Caco-2 (cell line): ENCODE measurements at regions not wholly inside any gene's neighbourhood (a gene's known extent, or its start where the extent isn't known, plus 50 kb on each side); places are given as distances from the start of the nearest gene placed in this dataset.
"Not testable (repeated sequence)": the region's sequence is repeated elsewhere in the genome, so short reads cannot be mapped to it uniquely, and the experiment has no call there.

Experiments
- BruUV-seq: library from RNA; stranded (reverse); fragments of 400-500 nt; replicated peaks from 2 replicates; lab custom pipeline; 2021; lab: Mats Ljungman, UMichigan
- CTCF ChIA-PET: fragments of 300-600 bp; sonication (Branson Sonifier 250); formaldehyde crosslinking; loops from one replicate; lab custom pipeline; 2022; ENCODE audit warnings: antibody characterized with exemption; lab: Charles Lee
- POLR2A ChIA-PET: fragments of 300-600 bp; sonication (Branson Sonifier 250); formaldehyde crosslinking; loops from one replicate; lab custom pipeline; 2022; ENCODE audit warnings: antibody characterized with exemption; lab: Charles Lee
- DNase-seq, 2 experiments: peaks; one replicate each; pipeline versions ENCODE4 v3.0.0 to v3.0.0-alpha.2; 2020 to 2022
- H3K27me3 ChIP-seq: replicated peaks from 2 replicates; pipeline ENCODE4 v1.6.0; 2011; ENCODE audit warnings: low read length; ENCODE audit not compliant: control insufficient read depth, insufficient read depth
- H3K36me3 ChIP-seq: 2 replicates; pipeline ENCODE4 v1.5.1; 2011; ENCODE audit warnings: low read length; ENCODE audit not compliant: control insufficient read depth, insufficient read depth
- H3K4me1 ChIP-seq: fragments of 250-450 bp; sonication (Bioruptor Pico); 2 replicates; pipeline ENCODE4 v1.5.1; 2020; ENCODE audit warnings: mild to moderate bottlenecking
- H3K4me3 ChIP-seq: 2 replicates; pipeline ENCODE4 v1.5.1; 2011; ENCODE audit warnings: low read depth, mild to moderate bottlenecking, control low read depth, low read length
- H3K9me3 ChIP-seq: fragments of 250-450 bp; sonication (Bioruptor Pico); 2 replicates; pipeline ENCODE4 v1.5.1; 2020; ENCODE audit warnings: mild to moderate bottlenecking, moderate library complexity
- H3K27ac Mint-ChIP-seq: one replicate; pipeline ENCODE4 v1.8.0; 2022; ENCODE audit warnings: mixed read lengths; ENCODE audit not compliant: unreplicated experiment
- H3K27me3 Mint-ChIP-seq: one replicate; pipeline ENCODE4 v1.8.0; 2022; ENCODE audit warnings: mixed read lengths; ENCODE audit not compliant: insufficient read depth, unreplicated experiment
- H3K36me3 Mint-ChIP-seq: one replicate; pipeline ENCODE4 v1.8.0; 2022; ENCODE audit warnings: mild to moderate bottlenecking, mixed read lengths; ENCODE audit not compliant: insufficient read depth, unreplicated experiment
- H3K4me1 Mint-ChIP-seq: one replicate; pipeline ENCODE4 v1.8.0; 2022; ENCODE audit warnings: low read depth, mixed read lengths; ENCODE audit not compliant: unreplicated experiment
- H3K4me3 Mint-ChIP-seq: one replicate; pipeline ENCODE4 v1.8.0; 2022; ENCODE audit warnings: mild to moderate bottlenecking, moderate library complexity, mixed read lengths; ENCODE audit not compliant: unreplicated experiment
- H3K9me3 Mint-ChIP-seq: one replicate; pipeline ENCODE4 v1.8.0; 2022; ENCODE audit warnings: mixed read lengths; ENCODE audit not compliant: unreplicated experiment
- CTCF ChIP-seq, 2 experiments: fragments of 200-600 bp in 1 of 2; IDR thresholded peaks; 1 replicate in 1 of 2; 2 replicates in 1 of 2; pipeline versions ENCODE4 v1.5.1 to v1.8.0; 2011 to 2022; ENCODE audit warnings: antibody characterized with exemption in 1 of 2, control low read depth in 1 of 2, inconsistent platforms in 1 of 2, low read depth in 1 of 2, low read length in 1 of 2, mild to moderate bottlenecking in 1 of 2, moderate library complexity in 1 of 2; ENCODE audit not compliant: insufficient read depth in 1 of 2, severe bottlenecking in 1 of 2, unreplicated experiment in 1 of 2
- intact Hi-C: fragments of 100-400 bp; cut with micrococcal nuclease; formaldehyde crosslinking; loops from one replicate; pipeline ENCODE4 v1.10.0; 2022; ENCODE audit not compliant: unreplicated experiment

DNA sequence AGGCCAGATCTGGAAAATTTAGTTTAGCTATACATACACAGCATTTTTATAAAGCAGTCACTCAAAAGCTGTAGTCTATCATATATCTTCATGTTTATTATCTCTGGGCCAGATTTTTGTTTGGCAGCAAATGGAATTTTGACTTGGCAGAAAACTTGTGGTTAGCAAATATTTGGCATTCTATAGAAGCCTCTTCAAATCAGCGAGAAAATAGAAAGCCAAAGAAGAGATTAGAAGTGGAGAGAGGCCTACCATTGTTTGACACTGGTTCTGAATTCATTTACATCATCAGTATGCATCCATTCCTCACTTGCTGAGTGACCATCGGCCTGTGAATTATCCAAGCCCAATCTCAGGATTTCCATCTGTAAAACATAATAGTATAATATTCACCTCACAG lies 1077.6 kb downstream of the GALC start:
- H3K27me3 ChIP-seq = no peaks in the 10 kb centered on the region
- no peaks in the 10 kb centered on the region for H3K36me3 ChIP-seq
- no peak overlapping the region for H3K4me3 ChIP-seq
- Mint-ChIP-seq H3K27me3 (peaks cover 6% of the 10 kb centered on the region), H3K4me3 (no peak overlapping the region), H3K4me1 (no peaks in the 10 kb centered on the region), H3K36me3 (no peaks in the 10 kb centered on the region), H3K27ac (no peak overlapping the region), H3K9me3 (no peaks in the 10 kb centered on the region)
- ChIA-PET POLR2A (no interaction called here), CTCF (no interaction called here)
- TF ChIP-seq CTCF (IDR thresholded peaks at IDR 0.05; ENCODE audit: insufficient read depth in 1 of 2, low read depth in 1 of 2, low read length in 1 of 2, severe bottlenecking in 1 of 2, unreplicated experiment in 1 of 2) = no peak
- no peaks in the 10 kb centered on the region for H3K9me3 ChIP-seq
- no TSS peak for BruUV-seq
- DNase-seq = no peak
- intact Hi-C loops = no loop called here
- no peaks in the 10 kb centered on the region for H3K4me1 ChIP-seq

DNA sequence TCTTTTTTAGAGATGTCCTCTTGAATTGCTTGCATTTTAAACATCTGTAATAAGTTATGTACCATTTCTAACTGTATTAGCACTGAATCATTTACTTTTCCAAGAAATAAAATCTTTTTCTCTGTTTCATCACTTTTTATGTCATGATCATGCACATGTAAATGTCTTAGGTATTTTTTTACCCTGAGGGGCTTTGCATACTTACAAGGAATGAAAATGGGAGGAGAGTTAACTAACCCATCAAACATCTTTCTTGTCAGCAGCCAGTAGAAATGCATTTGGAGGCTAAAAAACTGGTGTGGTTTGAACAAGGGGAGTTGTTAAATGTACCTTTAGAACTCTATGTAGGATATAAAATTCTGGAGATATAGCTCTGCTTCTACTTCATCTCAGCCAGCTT lies 1080.3 kb downstream of the GALC start:
- Mint-ChIP-seq H3K9me3 (no peaks in the 10 kb centered on the region), H3K4me1 (no peaks in the 10 kb centered on the region), H3K4me3 (no peak overlapping the region), H3K27ac (no peak overlapping the region), H3K27me3 (peaks cover 7% of the 10 kb centered on the region), H3K36me3 (no peaks in the 10 kb centered on the region)
- Histone ChIP-seq H3K9me3 (no peaks in the 10 kb centered on the region), H3K36me3 (no peaks in the 10 kb centered on the region), H3K4me1 (no peaks in the 10 kb centered on the region), H3K4me3 (no peak overlapping the region), H3K27me3 (no peaks in the 10 kb centered on the region)
- no TSS peak for BruUV-seq
- DNase-seq = no peak
- CTCF ChIA-PET = no interaction called here
- intact Hi-C loops = no loop called here
- TF ChIP-seq CTCF (IDR thresholded peaks at IDR 0.05; ENCODE audit: insufficient read depth in 1 of 2, low read depth in 1 of 2, low read length in 1 of 2, severe bottlenecking in 1 of 2, unreplicated experiment in 1 of 2) = no peak
- POLR2A ChIA-PET = no interaction called here

DNA sequence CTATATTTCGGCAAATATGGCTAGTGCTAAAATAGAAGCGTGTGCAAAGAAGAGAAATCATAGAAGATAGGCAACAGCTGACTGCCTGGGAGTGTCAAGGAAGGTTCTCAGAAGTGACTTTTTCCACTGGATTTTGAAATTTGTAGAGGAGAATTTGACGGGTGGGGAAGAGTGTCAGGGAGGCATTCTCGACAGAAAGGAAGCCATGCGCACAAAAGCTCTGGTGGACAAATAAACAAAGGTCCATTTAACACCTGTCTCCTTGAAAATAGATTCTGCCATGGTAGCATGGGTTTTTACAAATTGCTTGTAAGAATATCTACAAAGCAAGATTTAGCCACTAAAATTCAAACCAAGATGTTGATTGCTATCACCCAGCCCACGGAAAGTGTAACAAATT lies 1081.5 kb downstream of the GALC start:
- intact Hi-C loops = no loop called here

DNA sequence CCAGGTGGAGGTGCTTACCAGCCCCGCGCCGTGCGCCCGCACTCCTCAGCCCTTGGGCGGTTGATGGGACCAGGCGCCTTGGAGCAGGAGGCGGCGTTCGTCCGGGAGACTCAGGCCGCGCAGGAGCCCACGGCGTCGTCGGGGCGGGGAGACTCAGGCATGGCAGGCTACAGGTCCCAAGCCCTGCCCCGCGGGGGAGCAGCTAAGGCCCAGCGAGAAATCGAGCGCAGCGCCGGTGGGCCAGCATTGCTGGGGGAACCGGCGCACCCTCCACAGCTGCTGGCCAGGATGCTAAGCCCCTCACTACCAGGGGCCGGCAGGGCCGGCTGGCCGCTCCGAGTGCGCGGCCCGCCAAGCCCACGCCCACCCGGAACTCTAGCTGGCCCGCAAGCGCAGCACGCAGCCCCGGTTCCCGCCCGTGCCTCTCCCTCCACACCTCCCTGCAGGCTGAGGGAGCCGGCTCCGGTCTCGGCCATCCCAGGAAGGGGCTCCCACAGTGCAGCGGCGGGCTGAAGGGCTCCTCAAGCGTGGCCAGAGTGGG lies 1087.5 kb downstream of the GALC start:
- H3K36me3 ChIP-seq, H3K4me3 ChIP-seq, BruUV-seq, CTCF ChIA-PET, DNase-seq, H3K36me3 Mint-ChIP-seq, H3K27ac Mint-ChIP-seq, H3K27me3 ChIP-seq, H3K4me1 Mint-ChIP-seq, H3K27me3 Mint-ChIP-seq, H3K9me3 ChIP-seq, H3K4me3 Mint-ChIP-seq, POLR2A ChIA-PET, H3K9me3 Mint-ChIP-seq, H3K4me1 ChIP-seq: not testable (repeated sequence)
- intact Hi-C loops = loop anchor here (10.0 kb wide), 1 partner anchor 251 kb away; no protein-coding TSS in a partner anchor

More for the DNA sequence above, 1081.5 kb downstream of the GALC start:
- no peak overlapping the region for H3K4me3 ChIP-seq
- Mint-ChIP-seq H3K27me3 (peaks cover 7% of the 10 kb centered on the region), H3K27ac (no peak overlapping the region), H3K4me1 (no peaks in the 10 kb centered on the region), H3K4me3 (no peak overlapping the region), H3K9me3 (no peaks in the 10 kb centered on the region), H3K36me3 (no peaks in the 10 kb centered on the region)
- no peaks in the 10 kb centered on the region for H3K36me3 ChIP-seq
- no peaks in the 10 kb centered on the region for H3K27me3 ChIP-seq
- BruUV-seq = no TSS peak
- CTCF ChIA-PET = no interaction called here
- H3K4me1 ChIP-seq = no peaks in the 10 kb centered on the region
- DNase-seq = no peak
- POLR2A ChIA-PET = no interaction called here
- no peak for TF ChIP-seq CTCF (IDR thresholded peaks at IDR 0.05; ENCODE audit: insufficient read depth in 1 of 2, low read depth in 1 of 2, low read length in 1 of 2, severe bottlenecking in 1 of 2, unreplicated experiment in 1 of 2)
- H3K9me3 ChIP-seq = no peaks in the 10 kb centered on the region
